Cerebellar nuclear complex (tissue), 1 donor: ENCODE measurements at regions not wholly inside any gene's neighbourhood (a gene's known extent, or its start where the extent isn't known, plus 50 kb on each side); places are given as distances from the start of the nearest gene placed in this dataset.

Experiments used
- DNase-seq, 2 experiments: peaks; one replicate each; lab custom pipeline; 2025; lab: John Stamatoyannopoulos, UW

DNA sequence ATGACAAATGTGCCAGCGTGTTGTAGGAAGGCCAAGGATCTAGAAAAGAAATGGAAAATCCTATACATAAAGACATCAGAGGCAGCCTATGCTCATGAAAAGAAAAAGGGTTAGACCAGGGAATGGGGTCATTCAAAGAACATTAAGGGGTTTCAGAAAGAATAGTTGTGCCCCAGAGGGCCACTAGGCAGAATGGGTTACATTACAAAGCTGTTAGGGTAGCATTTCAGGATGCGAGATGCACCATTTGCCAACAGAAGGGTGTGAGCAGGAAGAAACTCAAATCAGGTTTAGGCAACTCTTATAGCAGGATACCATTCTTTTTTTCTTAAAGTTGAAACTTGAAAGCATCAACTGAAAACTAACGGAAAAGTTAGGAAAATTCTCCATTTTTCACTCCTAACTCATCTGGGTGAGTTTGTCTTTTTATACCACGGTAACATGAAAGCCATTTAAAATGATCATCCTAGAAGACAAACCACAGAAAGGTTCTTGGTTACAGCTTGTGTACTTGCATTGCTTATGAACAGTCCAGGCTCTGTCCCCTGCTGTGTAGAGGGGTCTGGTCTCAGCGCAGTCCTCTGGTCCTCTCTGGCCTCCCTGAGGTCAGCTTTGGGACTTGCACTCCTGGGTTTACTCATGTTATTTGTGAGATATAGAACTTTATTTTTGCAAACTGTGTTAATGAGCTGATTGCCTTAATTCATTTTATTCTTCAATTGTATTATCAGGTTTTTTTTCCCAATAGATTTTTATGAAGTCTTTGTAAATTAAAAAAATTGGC, 209.1 kb downstream of the DACT1 start:
- no peak for DNase-seq

DNA sequence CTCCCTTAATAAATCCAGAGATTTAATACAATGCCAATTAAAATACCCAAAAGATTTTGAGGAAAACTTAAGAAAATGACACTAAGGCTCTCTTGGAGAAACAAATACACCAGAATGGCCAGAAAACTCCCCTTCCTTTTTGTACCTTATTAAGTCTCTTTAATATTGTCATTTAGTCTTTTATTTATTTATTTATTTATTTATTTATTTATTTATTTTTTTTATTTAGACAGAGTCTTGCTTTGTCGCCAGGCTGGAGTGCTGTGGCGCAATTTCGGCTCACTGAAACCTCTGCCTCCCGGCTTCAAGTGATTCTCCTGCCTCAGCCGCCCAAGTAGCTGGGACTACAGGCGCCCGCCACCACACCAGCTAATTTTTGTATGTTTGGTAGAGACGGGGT, 210.6 kb downstream of the DACT1 start:
- no peak for DNase-seq

DNA sequence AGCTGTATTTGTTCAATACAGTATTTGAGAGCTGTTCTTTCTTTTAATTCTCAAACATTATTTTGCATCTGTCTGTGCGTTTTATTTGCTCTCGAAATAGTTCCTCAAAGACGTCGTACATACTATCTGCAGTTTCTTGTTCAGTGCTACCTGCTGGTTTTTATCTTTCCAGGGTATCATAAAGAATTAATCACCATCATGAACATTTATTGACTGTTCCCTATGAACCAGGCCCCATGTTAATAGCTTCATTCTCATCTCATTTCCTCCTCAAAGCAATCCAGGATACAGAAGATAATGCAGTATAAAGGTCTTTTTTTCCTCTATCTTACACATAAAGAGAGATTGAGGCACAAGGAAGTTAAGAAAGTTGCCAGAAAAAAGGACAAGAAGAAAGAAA, 211.8 kb downstream of the DACT1 start:
- no peak for DNase-seq

DNA sequence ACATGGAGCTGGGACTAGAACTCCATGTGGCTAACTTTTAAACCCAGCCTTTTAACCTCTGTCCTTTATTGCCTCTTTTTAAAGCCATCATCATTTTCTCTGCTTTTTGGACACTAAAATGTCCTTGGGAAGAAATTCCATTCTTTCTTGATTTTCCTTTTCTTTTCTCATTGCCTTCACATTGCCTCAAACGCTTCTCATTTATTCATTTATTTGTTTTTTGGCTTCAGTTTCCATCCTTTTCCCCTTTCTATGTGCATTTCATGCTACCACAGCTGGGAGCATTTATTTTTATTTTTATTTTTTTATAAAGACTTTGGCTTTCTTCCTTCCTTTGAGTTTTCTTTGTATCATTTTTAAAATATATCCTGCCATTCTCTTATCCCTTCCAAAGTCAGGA, 212.2 kb downstream of the DACT1 start:
- DNase-seq = no peak

DNA sequence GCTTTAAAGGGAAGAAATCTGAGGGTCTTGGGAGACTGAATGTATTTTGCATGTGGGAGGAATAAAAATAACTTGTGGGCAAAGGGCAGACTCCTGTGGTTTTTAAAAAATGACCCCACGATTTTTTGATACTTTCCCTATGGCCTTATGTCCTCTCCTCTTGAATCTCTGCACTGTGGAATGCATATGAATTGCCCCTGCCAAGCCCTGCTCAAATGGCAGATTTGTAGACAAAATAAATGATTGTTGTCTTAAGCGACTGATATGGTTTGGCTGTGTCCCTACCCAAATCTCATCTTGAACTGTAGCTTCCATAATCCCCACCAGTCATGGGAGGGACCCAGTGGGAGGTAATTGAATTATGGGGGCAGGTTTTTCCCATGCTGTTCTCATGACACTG, 223.8 kb downstream of the DACT1 start:
- no peak for DNase-seq

DNA sequence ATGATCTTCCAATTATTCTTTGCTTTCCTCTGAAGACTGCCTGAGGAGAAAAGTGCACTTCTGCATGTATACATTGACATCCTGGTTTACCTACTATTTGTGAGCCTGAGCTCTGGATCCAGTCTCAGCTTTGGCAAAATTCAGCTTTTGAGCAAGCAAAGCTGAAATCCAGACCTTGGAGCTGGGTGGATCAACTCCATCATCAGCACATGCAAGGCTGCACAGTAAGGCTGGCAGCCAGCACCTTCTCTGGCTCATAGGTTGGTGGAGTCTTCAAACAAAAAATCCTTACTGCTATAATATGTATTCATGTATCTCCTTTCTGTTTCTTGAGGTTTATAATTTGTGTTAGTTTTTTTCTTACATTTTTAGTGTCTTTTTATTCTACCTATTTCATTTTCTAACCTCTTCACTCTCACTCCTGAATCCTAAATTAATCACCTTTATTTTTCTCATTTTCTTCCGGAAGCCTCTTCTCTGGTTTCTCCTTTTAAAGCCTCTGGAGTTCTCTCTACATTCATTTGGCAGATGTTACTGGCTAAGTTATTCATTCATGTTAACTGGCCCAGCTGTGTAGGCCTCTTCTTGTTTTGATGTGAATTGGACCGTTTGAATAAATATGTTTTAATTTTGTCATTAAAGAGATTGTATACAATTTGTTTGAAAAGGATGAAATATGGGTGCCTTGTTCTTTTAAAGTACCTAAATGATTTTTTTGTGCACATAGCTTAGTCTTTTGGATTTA, 224.8 kb downstream of the DACT1 start:
- peak in 1 of 2 experiments; percentile 9 for DNase-seq

DNA sequence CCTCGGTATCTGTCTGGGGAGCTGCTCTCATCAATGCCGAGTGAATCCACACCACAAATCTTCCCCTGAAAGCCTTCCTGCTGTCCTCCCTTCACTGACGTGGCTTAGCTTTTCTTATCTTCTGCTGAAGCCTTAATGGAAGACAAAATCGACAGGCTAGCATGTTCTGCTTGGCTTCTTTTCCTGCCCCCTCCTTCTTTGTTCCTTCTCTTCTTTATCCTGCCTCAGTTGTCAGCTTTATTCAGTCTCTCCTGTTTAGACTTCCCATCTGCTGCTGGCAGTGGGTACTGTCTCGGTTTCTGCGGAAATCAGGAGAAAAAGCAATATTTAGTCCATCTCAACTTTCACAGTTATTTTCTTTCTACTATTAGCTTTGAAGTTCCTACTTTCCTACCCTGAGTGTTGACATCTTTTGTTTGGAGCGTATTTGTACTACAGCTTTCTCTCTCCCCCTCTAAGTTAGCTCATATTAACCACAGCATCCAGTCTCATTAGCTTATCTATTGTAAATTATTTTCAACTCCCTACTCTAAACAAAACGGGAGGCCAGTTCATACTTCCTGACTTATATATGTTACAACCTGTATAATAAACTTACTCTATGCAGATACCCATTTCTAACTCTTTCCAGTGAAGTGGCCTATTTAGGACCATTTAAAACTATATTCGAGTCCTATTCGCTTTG, 226.0 kb downstream of the DACT1 start:
- DNase-seq = peak in 1 of 2 experiments; percentile 32

DNA sequence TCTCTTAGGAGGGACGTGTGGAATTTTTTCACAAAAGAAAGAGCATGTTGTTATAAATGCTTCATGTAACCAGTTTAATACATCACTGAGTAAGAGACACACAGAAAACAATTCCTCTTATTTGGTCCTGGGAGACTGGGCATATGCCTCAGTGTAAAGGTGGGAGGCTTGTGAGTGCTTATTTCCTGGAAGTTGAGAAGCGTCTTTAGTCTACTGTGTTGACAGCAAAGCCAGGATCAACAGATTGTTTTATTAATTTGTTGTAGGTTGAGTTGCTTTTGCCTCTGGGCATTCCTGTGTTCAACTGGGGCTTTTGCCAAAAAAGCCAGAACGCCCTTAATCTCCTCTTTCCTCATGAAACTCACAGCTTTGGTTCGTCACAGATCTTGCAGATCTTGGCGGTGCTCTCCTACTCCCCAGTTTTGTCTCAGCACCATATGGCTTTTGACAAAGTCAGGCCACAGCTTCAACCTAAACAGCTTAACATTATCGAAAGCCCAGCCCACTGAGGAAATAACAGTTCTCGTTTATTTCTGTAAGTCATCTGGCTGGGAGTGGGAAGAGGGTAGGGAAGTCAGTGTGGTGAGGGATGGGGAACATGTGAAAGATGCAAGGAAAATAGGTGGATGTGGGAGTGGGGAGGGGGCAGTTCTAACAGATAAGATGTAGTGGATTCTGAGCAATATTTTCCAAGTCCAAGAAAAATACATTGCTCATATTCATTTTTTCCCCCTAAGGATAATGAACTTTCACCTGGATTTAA, 227.2 kb downstream of the DACT1 start:
- peak in 1 of 2 experiments; percentile 50 for DNase-seq

DNA sequence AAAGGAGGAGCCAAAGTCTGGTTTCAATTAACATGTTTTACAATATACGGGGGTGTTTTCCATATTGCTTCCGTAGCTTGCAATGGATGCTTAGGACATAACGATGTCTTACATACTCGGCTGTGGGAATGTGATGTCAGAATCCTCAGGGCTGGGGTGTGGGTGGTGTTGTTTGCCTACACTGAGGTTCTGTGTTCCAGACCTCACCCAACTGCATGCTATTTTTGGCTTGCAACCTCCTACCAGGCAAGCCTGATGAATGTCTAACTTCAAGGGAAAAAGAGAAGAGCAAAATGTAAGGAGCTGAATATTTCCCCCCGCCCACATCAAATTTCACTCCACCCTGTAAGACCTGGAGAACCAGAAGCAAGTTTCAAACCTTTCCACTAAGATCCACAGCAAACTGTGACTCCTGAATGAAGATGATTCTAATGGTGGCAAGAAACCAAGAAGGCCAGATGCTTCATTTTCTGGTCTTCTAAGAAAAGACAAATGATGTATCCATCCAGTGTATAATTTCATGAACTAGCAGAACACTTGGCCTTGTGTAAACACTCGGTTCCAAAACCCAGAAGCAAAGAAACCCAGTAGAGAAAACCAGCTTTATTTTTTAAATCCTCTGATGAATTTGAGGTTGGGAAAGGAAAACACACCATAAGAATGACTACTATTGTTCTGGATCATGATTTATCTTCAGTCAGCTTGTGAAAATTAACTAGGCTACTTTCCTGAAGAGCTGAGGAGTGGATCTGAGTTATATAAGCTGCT, 227.9 kb downstream of the DACT1 start:
- no peak for DNase-seq

DNA sequence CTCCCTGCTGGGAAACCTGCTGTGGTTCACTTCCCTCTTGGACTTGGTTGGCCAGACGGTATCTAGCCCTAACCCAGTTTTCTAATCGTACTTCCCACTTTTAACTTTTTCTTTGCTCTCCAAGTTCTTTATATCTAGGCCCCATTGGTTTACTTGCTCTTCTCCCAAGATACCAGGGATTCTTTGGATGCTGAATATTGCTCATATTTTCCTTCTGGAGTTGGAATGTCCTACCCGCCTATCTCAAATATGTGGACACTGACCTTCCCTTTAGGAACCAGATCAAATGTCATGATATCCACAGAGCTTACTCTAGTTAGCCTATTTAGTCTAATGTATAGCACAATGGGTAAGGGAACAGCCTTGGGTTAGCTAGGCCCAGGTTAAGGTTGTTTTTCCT, 228.6 kb downstream of the DACT1 start:
- DNase-seq = no peak

DNA sequence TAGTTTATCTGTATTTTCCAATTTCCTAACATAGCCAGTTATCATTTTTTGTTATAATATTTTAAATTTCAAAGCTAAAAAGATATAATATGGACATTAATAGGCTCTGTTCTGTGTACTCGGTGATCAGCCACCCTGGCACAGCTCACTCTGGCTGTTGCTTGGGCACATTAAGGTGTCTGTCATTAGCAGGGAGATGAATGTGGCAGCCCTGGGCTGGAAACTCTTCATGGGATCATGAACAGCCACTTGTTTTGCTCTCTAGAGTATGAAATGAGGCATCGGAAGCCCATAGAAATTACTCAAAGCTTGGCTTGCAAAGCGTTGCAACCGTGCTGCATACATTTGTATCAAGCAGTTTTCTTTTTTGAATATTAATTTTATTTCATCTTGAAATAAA, 233.2 kb downstream of the DACT1 start:
- DNase-seq = no peak

DNA sequence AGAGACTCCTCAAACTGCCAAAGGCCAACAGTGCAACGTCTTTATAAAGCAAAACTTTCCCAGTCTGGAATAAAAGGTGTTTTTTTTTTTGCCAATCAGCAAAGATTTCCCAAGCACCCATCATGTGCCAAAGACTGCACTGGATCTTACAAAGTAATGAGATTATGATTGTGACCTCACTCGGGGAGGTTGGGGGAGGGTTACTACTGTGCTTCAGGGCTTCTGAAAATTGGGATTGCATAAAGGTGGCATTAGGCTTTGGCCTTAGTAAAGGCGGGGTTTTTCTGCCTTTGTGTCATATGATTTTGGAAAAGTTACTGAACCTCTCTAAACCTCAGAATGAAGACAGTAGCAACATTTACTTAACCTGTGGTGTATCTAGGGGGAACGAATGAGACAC, 233.8 kb downstream of the DACT1 start:
- DNase-seq = no peak

DNA sequence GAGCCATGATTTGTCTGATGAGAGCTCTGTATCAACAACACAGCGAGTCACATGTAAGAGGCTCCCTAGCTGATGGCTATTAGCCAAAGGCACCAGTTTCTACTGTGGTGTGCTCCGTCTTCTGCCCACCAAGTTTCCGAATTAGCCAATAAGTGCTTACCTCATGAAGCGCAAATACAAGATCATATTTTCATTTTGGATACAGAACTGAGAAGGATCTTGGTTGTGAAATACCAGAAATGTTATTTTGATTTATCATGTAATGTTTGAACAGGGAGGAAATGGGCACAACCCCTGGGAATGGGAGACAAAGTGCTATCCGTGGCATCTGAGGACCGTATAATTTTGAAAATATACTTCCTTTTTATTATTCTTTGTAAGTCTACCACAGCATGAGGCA, 234.3 kb downstream of the DACT1 start:
- no peak for DNase-seq

DNA sequence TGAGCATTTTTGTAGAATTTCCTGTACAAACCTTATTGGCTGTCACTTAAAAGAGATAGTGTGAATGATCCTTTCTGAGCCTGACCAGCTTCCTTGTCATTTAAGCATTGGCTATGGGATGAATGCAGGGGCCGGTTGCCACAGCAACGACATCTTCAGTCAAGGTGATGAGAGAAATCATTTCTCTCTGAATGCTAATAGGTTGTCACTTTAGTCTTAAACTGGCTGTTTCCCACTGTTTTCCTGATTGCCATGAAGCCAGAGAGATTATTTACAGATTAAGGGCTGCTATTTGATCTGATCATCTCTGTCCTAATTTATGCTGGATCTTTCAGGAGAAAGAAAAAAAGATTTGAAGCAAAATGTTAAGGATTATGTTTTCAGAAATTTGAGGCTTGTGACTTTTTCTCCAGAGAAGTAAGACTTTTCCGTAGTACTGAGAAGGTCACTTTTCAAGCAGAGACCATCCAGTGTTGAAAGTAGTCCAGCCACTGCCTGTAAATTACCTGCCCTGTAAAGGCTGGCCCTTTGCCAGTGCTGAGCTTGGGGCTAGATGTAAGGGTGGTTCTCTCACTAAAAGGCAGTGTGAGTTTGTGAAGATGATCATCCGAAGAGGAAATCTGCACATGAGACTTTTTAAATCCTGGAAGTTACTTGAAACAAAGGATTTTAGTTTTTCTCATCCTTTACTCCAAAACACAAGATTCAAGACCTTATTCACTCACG, 235.6 kb downstream of the DACT1 start:
- no peak for DNase-seq

DNA sequence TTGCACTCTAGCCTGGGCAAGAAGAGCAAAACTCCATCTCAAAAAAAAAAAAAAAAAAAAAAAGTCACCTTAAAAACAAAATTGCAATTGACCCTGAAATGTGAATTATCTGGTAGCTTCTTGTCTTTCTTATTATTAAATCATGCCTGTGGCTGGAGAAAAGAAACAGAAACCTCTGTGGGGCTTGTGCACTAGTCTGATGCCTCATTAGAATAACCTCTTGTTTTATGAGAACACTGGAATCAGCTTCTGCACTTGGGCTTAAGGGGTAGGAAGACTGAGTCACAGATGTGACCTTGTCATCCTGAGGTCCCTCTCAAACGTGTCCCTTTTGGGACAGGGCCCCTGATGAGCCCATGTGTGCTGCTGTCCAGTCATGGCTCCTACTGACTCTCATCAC, 237.9 kb downstream of the DACT1 start:
- no peak for DNase-seq

DNA sequence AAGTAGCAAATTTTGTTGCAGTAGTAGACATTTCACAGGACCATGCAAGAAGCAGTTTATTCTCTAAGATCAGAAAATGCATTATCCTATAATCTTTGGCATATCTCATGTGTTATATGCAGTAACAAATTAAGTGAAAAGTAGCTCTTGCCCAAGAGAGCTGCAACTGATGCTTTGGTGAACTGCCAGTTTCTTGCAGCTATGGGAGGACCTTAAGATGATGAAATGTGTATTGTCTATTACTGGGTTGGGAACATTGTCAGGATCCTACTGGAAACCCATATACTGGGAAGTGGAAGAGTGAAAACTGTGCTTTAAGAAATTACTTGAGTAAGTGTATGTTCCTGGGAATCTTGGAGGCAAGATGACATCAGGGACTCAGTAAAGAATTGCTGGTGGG, 238.8 kb downstream of the DACT1 start:
- no peak for DNase-seq

DNA sequence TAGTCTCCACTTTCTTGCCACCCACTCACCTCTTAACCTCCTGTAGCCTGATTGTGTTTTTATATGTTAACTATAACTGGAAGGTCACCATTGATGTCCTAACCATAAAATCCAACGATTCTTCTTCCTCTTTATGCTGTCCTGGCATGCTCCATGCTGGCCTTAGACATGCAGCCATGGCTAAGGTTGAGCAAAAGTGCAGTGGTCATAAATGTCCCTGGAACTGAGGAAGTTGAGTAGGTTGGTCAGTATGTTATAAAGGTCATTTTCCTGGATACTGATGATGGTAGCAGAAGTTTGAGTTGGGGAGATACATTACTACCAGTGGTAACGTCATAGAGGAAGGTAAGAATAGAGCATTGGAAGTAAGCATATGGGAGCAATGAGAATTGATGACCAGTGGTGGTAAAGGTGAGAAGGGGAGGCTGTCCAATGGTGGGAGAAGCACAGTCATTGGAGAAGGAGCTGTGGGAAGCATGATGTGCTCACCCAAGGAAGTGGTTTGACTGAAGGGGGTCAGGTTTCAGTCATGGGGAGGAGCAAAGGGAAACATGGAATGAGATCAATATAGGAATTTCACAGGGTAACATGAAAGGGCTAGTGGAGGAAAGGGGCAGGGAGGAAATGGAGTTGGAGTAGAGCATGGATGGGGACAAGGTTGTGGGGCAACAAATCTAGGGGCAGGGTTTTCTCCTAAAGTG, 240.8 kb downstream of the DACT1 start:
- no peak for DNase-seq

DNA sequence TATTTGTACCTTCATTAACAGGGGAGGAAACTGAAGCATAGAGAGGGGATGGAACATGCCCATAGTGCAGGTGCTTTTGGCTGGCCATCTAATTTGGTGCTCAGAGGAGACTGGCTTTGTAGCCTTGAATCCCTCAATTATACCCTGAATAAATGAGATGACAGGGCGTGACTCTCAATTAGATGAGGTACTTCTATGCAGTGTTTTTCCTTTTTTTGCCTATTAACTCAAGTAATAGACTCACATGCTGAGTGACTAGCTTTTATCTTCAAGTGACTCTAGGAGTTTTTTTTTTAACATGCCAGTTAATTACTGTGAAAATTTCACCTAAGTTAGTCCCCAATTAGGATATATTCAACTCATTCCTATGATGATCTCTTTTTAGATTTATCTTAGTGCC, 243.7 kb downstream of the DACT1 start:
- DNase-seq = no peak

DNA sequence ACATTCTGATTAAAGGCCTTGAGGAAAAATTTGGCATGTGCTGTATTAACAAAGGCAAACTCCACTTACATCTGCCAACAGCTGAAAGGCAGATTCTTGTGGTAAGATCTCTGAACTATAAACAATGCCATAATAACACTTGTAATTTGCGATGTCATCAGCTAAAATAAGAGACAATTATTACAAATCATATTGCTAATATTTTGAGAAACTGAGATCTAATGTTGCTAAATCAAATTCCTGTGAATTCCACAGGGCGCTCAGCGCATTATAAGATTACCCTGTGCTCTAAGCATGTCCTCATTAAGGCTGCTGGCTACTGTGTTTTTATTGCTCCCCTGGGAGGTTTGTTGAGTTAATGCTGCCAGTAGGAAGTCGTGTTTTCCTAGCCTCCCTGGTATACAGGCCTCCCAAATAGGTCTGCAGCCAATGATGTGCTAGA, 244.8 kb downstream of the DACT1 start:
- DNase-seq = no peak

DNA sequence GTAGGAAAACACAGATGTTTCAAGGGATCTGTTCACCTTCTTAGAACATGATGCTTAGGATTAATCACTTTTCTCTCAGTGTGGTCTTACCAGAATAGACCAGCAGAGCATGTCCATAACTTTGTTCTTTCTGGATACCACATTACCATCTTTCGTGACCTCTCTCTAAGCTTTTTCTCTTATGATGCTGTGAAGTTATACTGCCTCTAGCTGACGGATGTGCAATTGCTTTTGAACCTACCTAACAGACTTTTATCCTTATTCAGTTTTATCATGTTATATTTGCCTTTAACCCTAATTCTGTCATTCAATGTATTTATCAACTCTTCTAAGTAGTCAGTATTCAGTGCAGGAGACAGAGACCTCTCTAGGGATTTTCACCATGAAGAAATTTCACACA, 246.7 kb downstream of the DACT1 start:
- DNase-seq = no peak
